GM19463 (cell line): ENCODE measurements at regions not wholly inside any gene's neighbourhood (a gene's known extent, or its start where the extent isn't known, plus 50 kb on each side); places are given as distances from the start of the nearest gene placed in this dataset.

Experiments used
- ATAC-seq: cut with Tn5 transposase; IDR thresholded peaks from one replicate; pipeline ENCODE4 v1.9.1; 2021; ENCODE audit warnings: mild to moderate bottlenecking, moderate library complexity; ENCODE audit not compliant: unreplicated experiment

GRCh38 chr1:4977701-4978100, 323.3 kb downstream of the AJAP1 start:
- no peak for ATAC-seq

GRCh38 chr1:4976859-4977440, 322.5 kb downstream of the AJAP1 start:
- no peak for ATAC-seq

- ATAC-seq = no peak
Measured at GRCh38 chr1:4975856-4976255, 321.4 kb downstream of the AJAP1 start.

- no peak for ATAC-seq
Measured at GRCh38 chr1:4974981-4975685, 320.7 kb downstream of the AJAP1 start.

GRCh38 chr1:4973341-4973740, 318.9 kb downstream of the AJAP1 start:
- no peak for ATAC-seq

- no peak for ATAC-seq
Measured at GRCh38 chr1:4972761-4973320, 318.4 kb downstream of the AJAP1 start.

GRCh38 chr1:4971666-4972065, 317.3 kb downstream of the AJAP1 start:
- ATAC-seq = no peak

GRCh38 chr1:4970532-4970931, 316.1 kb downstream of the AJAP1 start:
- no peak for ATAC-seq

GRCh38 chr1:4969556-4970129, 315.2 kb downstream of the AJAP1 start:
- ATAC-seq = no peak

- ATAC-seq = no peak
Measured at GRCh38 chr1:4965346-4966075, 311.1 kb downstream of the AJAP1 start.

GRCh38 chr1:4964634-4965345, 310.4 kb downstream of the AJAP1 start:
- no peak for ATAC-seq

- ATAC-seq = no peak
Measured at GRCh38 chr1:4963251-4963650, 308.8 kb downstream of the AJAP1 start.

GRCh38 chr1:4962836-4963235, 308.4 kb downstream of the AJAP1 start:
- ATAC-seq = no peak

- no peak for ATAC-seq
Measured at GRCh38 chr1:4961935-4962645, 307.7 kb downstream of the AJAP1 start.

- ATAC-seq = no peak
Measured at GRCh38 chr1:4960782-4961475, 306.5 kb downstream of the AJAP1 start.

GRCh38 chr1:4960336-4960735, 305.9 kb downstream of the AJAP1 start:
- ATAC-seq = no peak

- ATAC-seq = no peak
Measured at GRCh38 chr1:4959216-4959615, 304.8 kb downstream of the AJAP1 start.

GRCh38 chr1:4957027-4957426, 302.6 kb downstream of the AJAP1 start:
- no peak for ATAC-seq

GRCh38 chr1:4954392-4954791, 300.0 kb downstream of the AJAP1 start:
- ATAC-seq = no peak

GRCh38 chr1:4951601-4952000, 297.2 kb downstream of the AJAP1 start:
- no peak for ATAC-seq
